IPS-NIHi11 (cell line): ENCODE measurements at regions not wholly inside any gene's neighbourhood (a gene's known extent, or its start where the extent isn't known, plus 50 kb on each side); places are given as distances from the start of the nearest gene placed in this dataset.
A peak's percentile ranks its signal among the peaks of the same experiment; 100 is the strongest.

Experiments used
- DNase-seq: peaks from one replicate; pipeline ENCODE4 v3.0.0; 2012; ENCODE audit warnings: mixed read lengths, low spot score

DNA sequence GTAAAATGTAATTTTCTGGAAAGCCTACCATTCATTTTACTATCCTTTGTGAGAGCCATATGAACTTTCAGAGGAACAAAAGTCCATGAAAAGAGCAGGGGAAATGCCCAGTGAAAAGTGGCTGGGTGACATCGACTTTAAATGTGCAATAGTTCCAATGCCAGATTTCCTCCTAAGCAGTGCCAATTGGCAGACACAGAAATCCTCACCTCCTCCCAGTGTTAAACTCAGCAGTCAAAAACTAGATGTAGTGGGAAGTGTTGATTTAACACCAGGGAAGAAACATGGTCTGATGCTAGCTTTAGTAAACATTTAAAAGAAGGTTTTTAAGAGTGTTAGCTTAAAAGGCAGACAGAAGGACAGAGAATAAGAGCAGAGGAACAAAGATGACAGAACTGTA lies 2055.2 kb downstream of the MAT2B start:
- DNase-seq: no peak

DNA sequence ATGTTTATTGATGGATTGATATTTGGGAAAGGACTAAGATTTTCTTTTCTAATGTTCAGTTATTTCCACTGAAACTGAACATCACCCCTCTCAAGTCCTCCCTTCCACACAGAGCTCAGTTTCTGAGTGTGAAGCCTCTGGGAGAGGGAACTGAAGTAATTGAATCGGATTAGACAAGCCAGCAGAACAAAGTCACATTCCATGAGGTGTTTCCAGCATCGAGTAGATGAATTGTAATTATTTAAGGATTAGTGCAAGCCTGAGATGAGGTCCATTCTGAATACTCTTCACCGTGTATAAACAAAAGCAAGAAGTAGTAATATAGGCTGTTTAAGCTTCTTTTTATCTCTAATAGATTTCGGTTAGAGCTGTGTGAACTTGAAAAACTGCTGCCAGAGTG lies 2060.5 kb downstream of the MAT2B start:
- no peak for DNase-seq

DNA sequence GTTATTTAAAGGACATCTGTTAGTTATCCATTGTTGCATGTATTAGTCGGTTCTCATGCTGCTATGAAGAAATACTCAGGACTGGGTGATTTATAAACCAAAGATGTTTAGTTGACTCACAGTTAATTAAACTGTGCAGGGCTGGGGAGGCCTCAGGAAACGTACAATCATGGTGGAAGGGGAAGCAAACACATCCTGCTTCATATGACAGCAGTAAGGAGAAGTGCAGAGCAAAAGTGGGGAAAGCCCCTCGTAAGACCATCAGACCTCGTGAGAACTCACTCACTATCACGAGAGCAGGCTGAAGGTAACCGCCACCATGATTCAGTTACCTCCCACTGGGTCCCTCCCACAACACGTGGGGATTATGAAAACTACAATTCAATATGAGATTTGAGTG lies 2064.1 kb downstream of the MAT2B start:
- DNase-seq: no peak

DNA sequence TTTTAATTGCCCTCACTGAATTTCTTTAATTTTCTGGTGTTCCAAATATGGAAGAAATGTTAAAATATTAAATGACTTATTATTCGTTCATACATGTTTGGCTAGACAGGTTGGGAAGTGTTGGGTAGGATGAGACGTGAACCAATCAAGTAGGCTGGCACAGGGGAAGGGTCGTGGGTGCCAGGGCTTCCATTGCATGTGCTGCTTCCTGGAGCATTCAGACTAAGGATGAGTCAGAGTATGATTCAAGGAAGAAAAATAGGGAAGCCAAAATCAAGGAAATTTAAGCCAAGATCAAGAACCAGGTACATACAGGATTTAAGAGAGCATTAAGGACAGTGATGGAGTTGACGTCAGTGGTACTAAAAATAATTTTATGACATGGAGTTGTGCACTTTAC lies 2068.0 kb downstream of the MAT2B start:
- DNase-seq: no peak

DNA sequence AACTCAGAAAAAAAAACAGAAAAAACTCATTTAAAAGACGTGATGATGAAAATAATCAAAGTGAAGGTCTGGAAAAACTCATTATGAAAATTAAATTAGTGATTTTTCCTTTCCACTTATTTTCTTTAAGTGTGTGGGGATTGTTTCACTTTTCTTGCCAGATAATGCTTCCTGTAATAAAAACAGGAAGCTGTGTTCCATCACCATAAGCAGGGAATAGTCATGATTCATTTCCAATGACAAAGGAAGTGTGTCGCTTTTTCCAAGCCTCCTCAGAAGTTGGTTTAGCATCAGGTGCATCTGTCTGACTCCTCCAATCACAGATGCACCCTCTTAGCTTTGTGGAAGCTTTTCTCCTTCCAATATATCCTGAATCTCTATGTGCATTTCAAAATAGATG lies 2068.7 kb downstream of the MAT2B start:
- no peak for DNase-seq

DNA sequence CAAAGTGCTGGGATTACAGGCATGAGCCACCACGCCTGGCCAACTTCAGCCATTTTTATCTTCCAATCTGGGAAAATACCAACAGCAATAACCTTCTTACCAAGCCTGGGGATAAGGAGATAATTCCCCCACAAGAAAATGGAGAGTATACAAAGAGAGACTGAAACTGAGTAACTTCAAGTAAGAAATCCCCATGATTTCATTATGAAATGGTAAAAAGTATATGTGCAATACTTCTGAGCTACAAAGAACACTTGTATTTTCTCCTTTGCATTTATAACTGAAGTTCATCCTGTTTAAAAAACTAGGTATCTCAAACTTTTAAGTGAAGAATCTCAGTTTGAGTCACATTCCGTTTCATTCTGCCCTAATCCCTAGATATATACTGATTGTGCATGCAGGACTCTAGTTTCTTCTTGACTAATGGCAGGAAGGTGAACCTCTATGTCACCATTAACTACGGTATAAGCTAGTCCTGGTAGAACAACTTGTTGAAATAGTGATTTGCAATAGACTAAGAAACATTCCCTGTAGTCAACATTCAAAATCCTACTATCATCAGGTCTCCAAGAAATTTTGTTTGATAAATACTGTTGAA lies 2071.4 kb downstream of the MAT2B start:
- DNase-seq: no peak

DNA sequence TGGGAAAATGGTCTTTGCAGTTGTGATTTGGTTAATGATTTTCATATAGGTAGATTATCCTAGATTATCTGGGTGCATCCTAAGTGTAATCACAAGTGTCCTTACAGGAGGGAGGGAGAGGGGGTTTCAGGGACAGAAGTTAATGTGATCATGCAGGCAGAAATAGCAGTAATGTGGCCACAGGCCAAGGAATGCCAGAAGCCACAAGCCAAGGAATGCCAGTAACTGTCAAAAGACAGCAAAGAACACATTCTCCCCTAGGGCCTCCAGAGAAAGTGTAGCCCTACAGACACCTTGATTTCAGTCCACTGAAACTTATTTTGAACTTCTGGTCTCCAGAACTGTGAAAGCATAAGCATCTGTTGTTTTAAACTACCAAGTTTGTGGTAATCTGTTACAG lies 2074.5 kb downstream of the MAT2B start:
- DNase-seq: no peak

DNA sequence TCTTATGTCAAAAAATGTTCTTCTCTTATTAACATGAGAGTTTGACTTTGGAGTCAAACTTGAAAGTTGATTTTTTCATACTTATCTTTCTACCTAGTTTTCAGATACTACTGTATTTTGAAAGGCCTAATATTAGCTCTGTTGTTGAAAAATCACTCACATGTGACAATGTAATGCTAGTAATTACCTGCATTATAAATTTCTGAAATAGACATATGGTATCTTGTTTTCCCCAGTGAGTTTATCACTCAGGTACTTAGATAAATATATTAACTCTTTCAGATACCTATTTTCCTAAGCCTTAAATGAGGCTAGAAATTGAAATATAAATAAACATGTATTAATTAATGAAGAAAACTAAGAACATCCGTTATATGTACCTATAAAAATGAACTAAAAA lies 2089.3 kb downstream of the MAT2B start:
- no peak for DNase-seq

DNA sequence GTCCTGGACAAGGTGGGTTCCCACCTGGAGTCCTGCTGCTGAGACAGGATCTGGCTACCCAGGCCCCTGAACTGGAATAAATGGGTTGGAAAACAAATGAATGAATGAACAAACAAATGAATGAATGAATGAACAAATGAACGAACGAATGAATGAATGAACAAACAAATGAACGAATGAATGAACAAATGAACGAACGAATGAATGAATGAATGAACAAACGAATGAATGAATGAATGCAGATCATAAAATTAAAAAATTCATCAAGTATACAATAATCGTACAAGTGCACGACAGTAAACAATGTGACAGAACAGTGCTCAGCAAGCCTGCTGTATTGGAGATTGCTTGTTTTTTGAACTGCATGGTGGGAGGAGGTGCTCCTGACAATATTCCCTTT lies 2097.1 kb downstream of the MAT2B start:
- DNase-seq: no peak

DNA sequence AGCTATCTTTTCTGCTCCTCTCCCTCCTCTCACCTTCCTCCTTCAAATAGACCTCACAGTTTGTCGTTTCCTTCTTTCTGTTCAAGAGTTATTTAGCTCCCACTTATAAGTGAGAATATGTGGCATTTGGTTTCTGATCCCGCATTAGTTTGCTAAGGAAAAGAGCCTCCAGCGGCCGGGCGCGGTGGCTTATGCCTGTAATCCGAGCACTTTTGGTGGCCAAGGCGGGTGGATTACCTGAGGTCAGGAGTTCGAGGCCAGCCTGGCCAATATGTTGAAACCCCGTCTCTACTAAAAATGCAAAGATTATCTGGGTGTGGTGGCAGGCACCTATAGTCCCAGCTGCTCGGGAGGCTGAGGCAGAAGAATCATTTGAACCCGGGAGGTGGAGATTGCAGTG lies 2101.6 kb downstream of the MAT2B start:
- no peak for DNase-seq

DNA sequence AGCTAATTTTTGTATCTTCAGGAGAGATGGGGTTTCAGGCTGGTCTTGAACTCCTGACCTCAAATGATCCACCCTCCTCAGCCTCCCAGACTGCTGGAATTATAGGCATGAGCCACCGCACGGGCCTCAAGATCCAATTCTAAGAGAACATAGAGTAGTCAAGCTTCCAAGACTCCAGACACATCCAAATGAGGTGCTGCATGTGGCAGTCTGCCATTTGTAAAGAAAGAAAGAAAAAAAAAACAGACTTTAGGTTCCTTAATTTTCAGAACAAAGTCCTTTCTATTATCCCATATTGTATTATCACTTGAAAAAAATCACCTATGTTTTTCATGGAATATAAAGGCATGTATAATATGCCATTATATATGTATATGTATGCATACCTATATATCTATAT lies 2104.5 kb downstream of the MAT2B start:
- DNase-seq: no peak

DNA sequence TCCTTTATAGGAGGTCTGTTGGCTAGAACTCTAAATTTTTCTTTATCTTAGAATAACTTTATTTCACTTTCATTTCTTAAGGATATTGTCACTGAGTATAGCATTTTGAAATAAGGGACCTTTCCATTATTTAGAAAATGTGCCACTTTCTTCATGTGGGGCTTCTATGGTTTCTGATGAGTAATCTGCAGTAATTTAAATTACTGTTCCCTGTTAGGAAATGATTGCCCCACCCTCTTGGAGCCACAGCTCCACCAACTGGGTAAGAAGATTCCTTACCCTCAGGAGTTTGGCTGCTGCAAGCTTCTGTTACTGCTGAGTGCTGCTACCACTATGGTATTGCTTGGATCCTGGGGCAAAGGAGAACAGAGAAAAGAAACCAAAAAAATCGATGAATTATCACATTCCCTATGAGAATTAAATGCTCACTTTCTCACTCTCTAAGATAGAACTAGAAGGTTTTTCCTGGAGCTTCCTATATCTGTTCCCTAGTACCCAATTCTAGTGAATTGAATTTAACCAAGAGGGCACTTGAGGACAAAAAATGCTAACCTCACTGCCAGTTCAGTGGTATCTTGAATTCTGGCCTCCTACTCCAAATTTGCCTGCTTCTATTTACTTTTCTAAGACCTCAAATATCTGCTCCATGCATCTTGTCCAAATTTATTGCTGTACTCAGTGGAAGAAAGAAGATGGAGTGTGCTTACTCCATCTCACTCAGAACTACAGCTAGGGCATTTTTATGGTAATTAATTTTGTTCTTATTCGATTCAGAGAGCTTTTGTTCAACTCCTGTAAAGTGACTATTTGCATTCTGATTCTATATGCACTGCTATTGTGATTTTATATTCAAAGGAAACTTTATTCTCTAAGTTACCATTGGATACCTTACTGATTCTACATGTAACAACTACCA lies 2111.3 kb downstream of the MAT2B start:
- peak; percentile 45 for DNase-seq

DNA sequence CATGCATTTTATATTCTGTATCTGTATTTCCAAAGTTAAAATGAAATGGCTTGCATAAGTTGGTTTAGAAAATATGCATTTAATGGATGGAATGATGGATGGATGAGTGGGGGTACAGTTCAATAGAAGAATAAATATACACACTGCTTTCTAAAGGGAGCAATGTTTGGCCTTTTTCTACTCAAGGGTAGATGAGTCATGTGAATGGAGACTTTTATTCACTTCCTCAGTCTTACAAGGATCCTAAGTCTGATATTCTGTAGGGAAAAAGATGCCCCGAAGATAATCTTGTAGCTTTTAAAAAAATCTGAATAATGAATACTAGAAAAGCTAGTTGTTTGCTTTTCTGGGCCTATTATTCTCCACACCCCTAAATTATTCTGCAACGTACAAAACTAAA lies 2112.1 kb downstream of the MAT2B start:
- DNase-seq: no peak

DNA sequence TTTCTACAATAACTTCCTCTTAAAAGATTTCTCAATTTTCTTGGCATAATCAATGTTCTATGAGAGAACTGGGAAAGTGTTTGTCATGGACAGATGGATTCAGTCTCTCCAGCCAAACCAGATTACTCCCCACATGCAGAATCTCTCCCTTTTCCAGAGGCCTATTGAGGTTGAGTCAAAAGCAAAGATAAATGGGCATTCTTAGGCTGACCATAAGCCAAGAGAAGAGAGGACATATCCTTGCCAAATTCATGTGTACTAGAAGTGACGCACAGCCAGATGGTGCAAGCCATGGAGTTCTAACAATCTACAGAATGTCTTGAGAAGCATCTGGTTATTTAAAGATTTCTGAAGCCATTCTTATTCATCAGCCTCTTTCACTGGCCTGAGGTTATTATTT lies 2115.0 kb downstream of the MAT2B start:
- DNase-seq: no peak

DNA sequence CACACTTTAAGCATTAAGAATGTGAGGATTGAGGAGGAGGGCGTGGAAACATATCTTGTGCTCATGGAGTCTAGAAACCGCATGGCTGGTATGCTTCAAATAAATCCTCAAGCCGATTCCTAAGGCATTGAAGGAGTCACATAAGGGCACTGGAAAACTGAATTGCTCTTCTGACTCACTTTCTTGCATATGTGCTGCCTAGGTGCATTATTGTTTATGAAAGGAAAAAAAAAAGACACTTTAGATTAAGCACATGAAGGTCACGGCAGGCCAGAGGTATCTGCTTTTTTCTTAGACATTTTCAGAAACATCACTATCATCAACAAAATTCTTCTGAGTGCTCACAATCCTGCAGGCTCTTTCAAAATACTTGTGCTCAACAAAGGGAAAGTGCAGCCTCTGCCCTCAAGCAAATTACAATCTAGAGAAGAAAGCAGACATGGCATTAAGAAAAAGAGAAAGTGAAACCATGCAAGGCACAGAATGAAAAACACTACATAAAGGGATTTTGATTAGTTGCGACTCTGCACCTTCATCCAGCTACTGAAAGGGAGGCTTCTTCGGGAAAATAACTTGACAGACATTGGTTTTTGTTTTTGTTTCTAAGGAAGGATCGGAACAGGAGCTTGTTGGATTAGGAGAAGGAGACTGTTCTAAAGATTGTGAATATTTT lies 2117.6 kb downstream of the MAT2B start:
- no peak for DNase-seq

DNA sequence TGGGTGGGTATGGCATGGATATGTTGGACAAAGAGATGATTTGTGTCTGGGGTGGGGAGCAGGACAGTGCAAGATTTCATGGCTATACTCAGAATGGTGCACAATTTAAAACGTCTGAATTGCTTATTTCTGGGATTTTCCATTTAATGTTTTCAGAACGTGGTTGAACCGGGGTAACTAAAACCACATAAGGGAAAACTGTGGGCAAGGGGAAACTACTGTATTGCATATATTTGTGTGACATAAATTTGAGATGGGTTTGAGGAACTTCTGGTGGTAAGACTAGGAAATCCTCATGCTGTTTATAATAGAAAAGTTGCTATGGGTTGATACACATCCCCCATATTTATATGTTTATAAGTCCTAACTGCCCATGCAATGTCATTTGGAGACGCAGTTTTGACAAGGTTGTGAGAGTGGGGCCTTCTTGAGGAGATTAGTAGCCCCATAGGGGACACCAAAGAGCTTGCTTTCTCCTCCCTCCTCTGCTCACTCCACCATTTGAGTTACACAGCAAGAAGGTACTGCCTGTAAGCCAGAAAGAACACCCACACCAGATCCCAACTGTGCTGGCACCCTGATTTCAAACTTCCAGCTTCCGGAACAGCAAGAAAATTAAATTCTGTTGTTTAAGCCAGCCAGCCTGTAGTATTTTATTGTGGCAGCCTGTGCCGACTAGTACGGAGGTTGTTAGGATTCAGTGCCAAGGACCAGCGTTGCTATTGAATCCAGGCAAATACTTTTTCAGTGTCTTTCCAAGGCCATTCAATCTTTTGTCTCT lies 2118.9 kb downstream of the MAT2B start:
- DNase-seq: no peak

DNA sequence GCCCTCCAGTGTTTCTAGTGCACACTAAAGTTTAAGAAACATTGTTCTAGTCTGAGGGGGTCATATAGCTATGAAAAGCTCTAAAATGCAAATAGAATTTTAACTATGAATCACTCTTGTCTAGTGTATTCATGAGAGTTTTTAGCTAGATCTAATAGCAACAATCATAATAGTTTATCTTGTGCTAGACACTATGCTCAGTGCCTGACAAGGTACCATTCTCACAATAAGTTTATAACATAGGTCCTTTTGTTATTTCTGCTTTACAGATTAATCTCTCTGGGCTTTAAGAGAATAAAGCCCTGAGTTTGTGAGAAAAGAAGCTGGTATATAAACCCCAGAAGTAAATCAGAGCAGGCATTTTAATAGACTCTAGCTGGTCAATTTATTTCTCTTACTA lies 2120.7 kb downstream of the MAT2B start:
- DNase-seq: no peak

DNA sequence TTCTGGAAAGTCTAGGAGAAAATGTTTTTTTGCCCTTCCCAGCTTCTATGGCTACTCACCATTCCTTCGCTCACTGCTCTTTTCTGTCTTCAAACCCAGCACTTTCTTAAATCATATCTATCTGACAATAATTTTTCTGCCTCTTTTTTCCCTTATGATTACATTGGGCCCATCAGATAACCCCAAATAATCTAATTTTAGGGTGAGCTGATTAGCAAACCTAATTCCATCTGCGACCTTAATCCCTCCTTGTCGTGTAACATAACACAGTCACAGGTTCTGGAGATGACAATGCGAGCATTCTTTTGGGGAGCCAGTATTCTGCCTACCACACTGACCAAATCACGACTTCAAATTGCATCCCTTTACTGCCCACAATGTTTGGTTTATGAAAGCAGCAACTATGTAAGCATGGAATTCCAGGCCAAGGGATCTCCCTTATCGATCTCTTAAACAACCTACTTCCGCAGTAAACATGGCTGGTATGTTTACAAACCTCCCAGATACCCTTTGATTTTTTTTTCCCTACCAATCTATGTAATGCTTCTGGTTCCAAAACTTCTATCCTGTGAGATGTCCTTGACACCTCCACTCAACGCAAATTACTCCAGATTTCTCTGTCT lies 2122.2 kb downstream of the MAT2B start:
- no peak for DNase-seq

DNA sequence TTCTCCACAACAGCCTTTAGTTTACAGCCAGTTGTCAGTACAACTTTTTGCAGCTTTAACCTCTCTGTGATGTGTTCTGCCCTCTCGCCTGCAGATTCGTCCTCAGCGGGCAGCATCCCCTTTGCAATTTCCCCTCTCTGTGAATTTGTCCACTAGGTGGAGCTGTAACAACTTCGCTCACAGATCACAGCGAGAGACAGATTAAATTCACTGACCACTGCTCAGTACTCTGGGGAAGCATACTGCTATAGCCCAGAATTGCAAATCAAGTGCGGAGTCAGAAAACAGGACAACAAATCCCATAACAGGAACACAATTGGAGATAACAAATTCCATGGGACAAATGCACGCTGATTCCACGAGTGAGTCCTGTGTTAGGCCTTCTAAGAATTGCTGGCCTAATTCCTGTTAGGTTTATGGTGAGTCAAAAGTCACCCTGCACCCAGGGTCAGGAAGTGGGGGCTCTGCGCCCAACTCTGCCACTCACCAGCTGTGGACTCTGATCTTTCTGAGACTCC lies 2124.9 kb downstream of the MAT2B start:
- peak; percentile 64 for DNase-seq

DNA sequence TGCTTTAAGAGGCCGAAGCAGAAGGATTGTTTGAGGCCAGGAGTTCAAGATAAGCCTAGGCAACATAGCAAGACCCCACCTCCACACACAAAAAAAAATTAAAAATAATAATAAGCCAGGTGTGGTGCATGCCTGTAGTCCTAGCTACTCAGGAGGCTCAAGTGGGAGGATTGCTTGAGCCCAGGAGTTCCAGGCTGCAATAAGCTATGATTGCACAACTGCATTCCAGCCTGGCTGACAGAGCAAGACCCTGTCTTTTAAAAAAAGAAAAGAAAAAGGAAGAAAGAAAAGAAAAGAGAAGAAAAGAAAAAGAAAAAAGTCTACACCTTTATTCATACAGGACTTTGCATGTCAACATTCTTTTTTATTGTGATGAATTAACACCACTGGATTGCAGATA lies 2125.8 kb downstream of the MAT2B start:
- DNase-seq: no peak

DNA sequence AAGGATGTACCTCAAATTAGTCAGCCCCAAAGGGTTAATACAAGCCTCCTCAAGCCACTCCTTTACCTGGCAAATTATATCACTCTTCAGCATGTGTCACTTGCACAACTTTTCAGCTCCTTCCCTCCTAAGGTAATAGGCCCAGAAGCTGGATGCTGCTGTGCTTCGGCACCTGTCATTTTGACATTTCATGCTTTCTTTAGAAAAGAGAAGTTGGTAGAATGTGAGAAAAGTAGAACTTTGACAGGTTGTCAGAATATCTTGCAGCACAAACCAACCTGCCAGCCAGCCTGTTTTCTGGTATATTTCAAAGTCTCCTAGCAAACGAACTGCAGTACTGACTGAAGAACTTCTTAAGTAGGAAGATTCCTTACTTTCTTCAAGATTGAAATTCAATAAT lies 2136.9 kb downstream of the MAT2B start:
- DNase-seq: no peak
